IMR-90 (cell line): ENCODE measurements at regions not wholly inside any gene's neighbourhood (a gene's known extent, or its start where the extent isn't known, plus 50 kb on each side); places are given as distances from the start of the nearest gene placed in this dataset.

Experiments
- ATAC-seq: fragments of 200-7000 bp; cut with Tn5 transposase; 2 replicates; pipeline ENCODE4 v1.9.1; 2020; ENCODE audit warnings: low read depth, mild to moderate bottlenecking, moderate library complexity
- BruUV-seq: library from RNA; stranded (reverse); fragments of 400-500 nt; replicated peaks from 2 replicates; lab custom pipeline; 2021; lab: Mats Ljungman, UMichigan
- CTCF ChIA-PET: fragments of 300-600 bp; formaldehyde crosslinking; extraction: SDS; loops from one replicate; lab custom pipeline; 2021; ENCODE audit warnings: antibody characterized with exemption; lab: Yijun Ruan, JAX
- POLR2A ChIA-PET: fragments of 300-600 bp; sonication (Branson Sonifier 250); formaldehyde crosslinking; loops from one replicate; lab custom pipeline; 2022; ENCODE audit warnings: antibody characterized with exemption; ENCODE audit not compliant: unreplicated experiment; lab: Charles Lee
- DNase-seq: peaks from one replicate; pipeline ENCODE4 v3.0.0; 2013
- H2AFZ ChIP-seq: replicated peaks from 2 replicates; pipeline ENCODE3; 2013; ENCODE audit warnings: low read length, mild to moderate bottlenecking; ENCODE audit not compliant: poor library complexity
- H2AK5ac ChIP-seq: 2 replicates; pipeline ENCODE4 v1.6.1; 2013; ENCODE audit warnings: low read depth, low read length, inconsistent platforms
- H2AK9ac ChIP-seq: replicated peaks from 2 replicates; pipeline ENCODE3; 2013; ENCODE audit warnings: mild to moderate bottlenecking, low read depth, low read length, moderate library complexity; ENCODE audit not compliant: poor library complexity
- H2BK120ac ChIP-seq: 2 replicates; pipeline ENCODE4 v1.6.1; 2013; ENCODE audit warnings: low read depth, low read length, inconsistent platforms
- H2BK15ac ChIP-seq: 3 replicates; pipeline ENCODE4 v1.6.1; 2013; ENCODE audit warnings: low read depth, low read length, inconsistent platforms
- H2BK20ac ChIP-seq: 2 replicates; pipeline ENCODE4 v1.6.1; 2013; ENCODE audit warnings: low read depth, mild to moderate bottlenecking, inconsistent platforms, low read length, moderate library complexity
- H2BK5ac ChIP-seq: 2 replicates; pipeline ENCODE4 v1.6.1; 2013; ENCODE audit warnings: mild to moderate bottlenecking, low read depth, low read length, inconsistent platforms; ENCODE audit not compliant: poor library complexity, severe bottlenecking
- H3K14ac ChIP-seq: replicated peaks from 2 replicates; pipeline ENCODE4 v1.6.1; 2013; ENCODE audit warnings: low read depth, low read length, inconsistent platforms
- H3K18ac ChIP-seq: 2 replicates; pipeline ENCODE4 v1.6.1; 2013; ENCODE audit warnings: low read depth, low read length, control low read depth
- H3K23ac ChIP-seq: 2 replicates; pipeline ENCODE4 v1.6.1; 2013; ENCODE audit warnings: low read depth, low read length, inconsistent platforms
- H3K27ac ChIP-seq: 2 replicates; pipeline ENCODE4 v1.5.1; 2013; ENCODE audit warnings: mild to moderate bottlenecking, control low read depth, low read length; ENCODE audit not compliant: insufficient read depth
- H3K27me3 ChIP-seq: 2 replicates; pipeline ENCODE4 v1.6.1; 2013; ENCODE audit warnings: low read length; ENCODE audit not compliant: control insufficient read depth, insufficient read depth
- H3K36me3 ChIP-seq: 2 replicates; pipeline ENCODE4 v1.6.1; 2013; ENCODE audit warnings: low read length, mixed read lengths; ENCODE audit not compliant: control insufficient read depth, insufficient read depth
- H3K4ac ChIP-seq: 2 replicates; pipeline ENCODE4 v1.6.1; 2013; ENCODE audit warnings: low read depth, low read length, inconsistent platforms
- H3K4me1 ChIP-seq: 2 replicates; pipeline ENCODE4 v1.6.1; 2013; ENCODE audit warnings: low read length, mixed read lengths; ENCODE audit not compliant: control insufficient read depth, insufficient read depth
- H3K4me2 ChIP-seq: 2 replicates; pipeline ENCODE4 v1.6.1; 2013; ENCODE audit warnings: low read depth, mild to moderate bottlenecking, control low read depth, low read length, moderate library complexity
- H3K4me3 ChIP-seq: 2 replicates; pipeline ENCODE4 v1.5.1; 2013; ENCODE audit warnings: low read depth, mild to moderate bottlenecking, control low read depth, low read length, moderate library complexity; ENCODE audit not compliant: insufficient read depth
- H3K56ac ChIP-seq: 2 replicates; pipeline ENCODE4 v1.6.1; 2013; ENCODE audit warnings: low read length, inconsistent platforms; ENCODE audit not compliant: insufficient read depth; ENCODE audit errors: extremely low read depth
- H3K79me1 ChIP-seq, 2 experiments: 2 replicates each; pipeline ENCODE4 v1.6.1; 2013; ENCODE audit warnings: low read length in 2 of 2, inconsistent platforms in 1 of 2, low read depth in 1 of 2
- H3K9ac ChIP-seq: 2 replicates; pipeline ENCODE4 v1.6.1; 2013; ENCODE audit warnings: low read depth, low read length, control low read depth
- H3K9me1 ChIP-seq: 2 replicates; pipeline ENCODE4 v1.6.1; 2013; ENCODE audit warnings: low read length, inconsistent platforms; ENCODE audit not compliant: insufficient read depth
- H3K9me3 ChIP-seq: 2 replicates; pipeline ENCODE4 v1.6.1; 2013; ENCODE audit warnings: low read length; ENCODE audit not compliant: control insufficient read depth, insufficient read depth
- H4K20me1 ChIP-seq: 2 replicates; pipeline ENCODE4 v1.6.1; 2013; ENCODE audit warnings: low read length, inconsistent platforms; ENCODE audit not compliant: insufficient read depth
- H4K5ac ChIP-seq: 2 replicates; pipeline ENCODE4 v1.6.1; 2013; ENCODE audit warnings: mild to moderate bottlenecking, low read depth, low read length, control low read depth
- H4K8ac ChIP-seq, 2 experiments: 2 replicates each; pipeline ENCODE4 v1.6.1; 2013; ENCODE audit warnings: low read depth in 2 of 2, low read length in 2 of 2, control low read depth in 1 of 2, inconsistent platforms in 1 of 2
- H4K91ac ChIP-seq: 2 replicates; pipeline ENCODE4 v1.6.1; 2013; ENCODE audit warnings: low read depth, low read length, inconsistent platforms; ENCODE audit not compliant: insufficient read depth
- WGBS, 2 experiments: methylation state at CpG; one replicate each; pipeline versions ENCODE4 v1.1.5 to v1.1.7; 2013; ENCODE audit warnings: missing lambda C conversion rate in 2 of 2; ENCODE audit not compliant: insufficient read length in 1 of 2; ENCODE audit errors: extremely low coverage in 2 of 2; 5-methylcytosine and 5-hydroxymethylcytosine counted together
- dilution Hi-C: fragments of 300-500 bp; cut with HindIII; formaldehyde crosslinking; loops from one replicate; pipeline ENCODE4 v1.14.3; 2018; ENCODE audit warnings: low sequenced_read_pairs; ENCODE audit not compliant: unreplicated experiment
- in situ Hi-C: fragments of 300-500 bp; cut with MboI; formaldehyde crosslinking; loops from 3 replicates; pipeline ENCODE4 v1.14.3; 2019; ENCODE audit warnings: low sequenced_read_pairs, inconsistent platforms, mixed read lengths
- intact Hi-C: fragments of 100-400 bp; cut with micrococcal nuclease; formaldehyde crosslinking; loops from 2 replicates; pipeline ENCODE4 v1.10.0; 2022
- TF ChIP-seq, protein P1 (sequence below): conservative IDR thresholded peaks from 2 replicates; pipeline ENCODE4 v1.5.1; 2012; ENCODE audit warnings: mild to moderate bottlenecking, low read depth, low read length, improper control_type of control experiment

DNA sequence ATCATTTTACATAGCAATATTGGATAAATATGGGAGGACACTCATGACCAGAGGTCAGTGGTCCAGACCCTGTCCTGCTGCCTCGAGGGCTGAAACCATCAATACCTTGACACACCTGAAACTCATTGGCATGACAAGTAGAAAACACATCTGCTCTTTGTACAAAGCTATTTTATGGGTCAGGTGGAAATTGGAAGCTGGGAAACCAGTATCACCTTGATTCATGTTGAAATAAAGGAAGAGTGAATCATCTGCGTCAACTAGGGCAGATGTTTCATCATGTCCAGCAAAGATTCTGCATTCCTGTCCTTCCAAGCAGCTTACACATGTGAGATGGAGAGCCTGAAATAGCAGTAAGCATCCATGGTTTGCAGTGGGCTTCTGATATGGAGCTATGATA is 80.0 kb upstream of the ERBB4 start:
- no peak overlapping the region for H4K5ac ChIP-seq
- no peak overlapping the region for H3K4me2 ChIP-seq
- ChIA-PET POLR2A (no interaction called here), CTCF (no interaction called here)
- H3K9ac ChIP-seq: no peak overlapping the region
- no peaks in the 10 kb centered on the region for H4K20me1 ChIP-seq
- no peak overlapping the region for H4K8ac ChIP-seq
- H3K23ac ChIP-seq: no peak overlapping the region
- no peak overlapping the region for H2BK20ac ChIP-seq
- no TSS peak for BruUV-seq
- TF ChIP-seq, protein P1, sequence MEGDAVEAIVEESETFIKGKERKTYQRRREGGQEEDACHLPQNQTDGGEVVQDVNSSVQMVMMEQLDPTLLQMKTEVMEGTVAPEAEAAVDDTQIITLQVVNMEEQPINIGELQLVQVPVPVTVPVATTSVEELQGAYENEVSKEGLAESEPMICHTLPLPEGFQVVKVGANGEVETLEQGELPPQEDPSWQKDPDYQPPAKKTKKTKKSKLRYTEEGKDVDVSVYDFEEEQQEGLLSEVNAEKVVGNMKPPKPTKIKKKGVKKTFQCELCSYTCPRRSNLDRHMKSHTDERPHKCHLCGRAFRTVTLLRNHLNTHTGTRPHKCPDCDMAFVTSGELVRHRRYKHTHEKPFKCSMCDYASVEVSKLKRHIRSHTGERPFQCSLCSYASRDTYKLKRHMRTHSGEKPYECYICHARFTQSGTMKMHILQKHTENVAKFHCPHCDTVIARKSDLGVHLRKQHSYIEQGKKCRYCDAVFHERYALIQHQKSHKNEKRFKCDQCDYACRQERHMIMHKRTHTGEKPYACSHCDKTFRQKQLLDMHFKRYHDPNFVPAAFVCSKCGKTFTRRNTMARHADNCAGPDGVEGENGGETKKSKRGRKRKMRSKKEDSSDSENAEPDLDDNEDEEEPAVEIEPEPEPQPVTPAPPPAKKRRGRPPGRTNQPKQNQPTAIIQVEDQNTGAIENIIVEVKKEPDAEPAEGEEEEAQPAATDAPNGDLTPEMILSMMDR: no peak
- no peak overlapping the region for H3K4me3 ChIP-seq
- H3K14ac ChIP-seq: no peak overlapping the region
- no peak overlapping the region for H4K91ac ChIP-seq
- H2BK15ac ChIP-seq: no peak overlapping the region
- no peak overlapping the region; the same call in 1 of the 2 replicates for H2AK5ac ChIP-seq
- in situ Hi-C loops (no loop called here), dilution Hi-C loops (no loop called here), intact Hi-C loops (no loop called here)
- H3K56ac ChIP-seq: no peak overlapping the region
- H2AK9ac ChIP-seq: no peak overlapping the region
- no peak overlapping the region for H3K18ac ChIP-seq
- H3K36me3 ChIP-seq: no peaks in the 10 kb centered on the region
- H3K27me3 ChIP-seq: no peaks in the 10 kb centered on the region
- H2BK5ac ChIP-seq: no peak overlapping the region
- no peak overlapping the region for H2BK120ac ChIP-seq
- whole genome bisulfite sequencing, 2 experiments: no CpG with 5 or more reads among the region's 2 CpGs
- no peaks in the 10 kb centered on the region for H3K79me1 ChIP-seq
- H3K4me1 ChIP-seq: no peaks in the 10 kb centered on the region
- no peak for ATAC-seq
- no peak overlapping the region for H2AFZ ChIP-seq
- peak; percentile 42 for DNase-seq
- H3K27ac ChIP-seq: no peak overlapping the region
- no peaks in the 10 kb centered on the region for H3K9me3 ChIP-seq
- no peak overlapping the region for H3K4ac ChIP-seq
- no peaks in the 10 kb centered on the region for H3K9me1 ChIP-seq
